ENCODE measurements at regions not wholly inside any gene's neighbourhood (a gene's known extent, or its start where the extent isn't known, plus 50 kb on each side); places are given as distances from the start of the nearest gene placed in this dataset.

GRCh38 chr6:8794420-8794819 lies 359.1 kb upstream of the SLC35B3 start:
- 84% methylated on average over 3 of the region's 3 CpGs for WGBS

More at GRCh38 chr6:8794420-8794819, 359.1 kb upstream of the SLC35B3 start:
- H3K4me3 ChIP-seq (ENCODE audit: low read depth in 1 of 3, low read length in 3 of 3), result no peak overlapping the region
- H3K27me3 ChIP-seq (ENCODE audit: control insufficient read depth in 4 of 4, insufficient read depth in 4 of 4, low read length in 3 of 4), result no peaks in the 10 kb centered on the region
- no peak overlapping the region for H3K27ac ChIP-seq (ENCODE audit: low read depth in 1 of 2, low read length in 2 of 2)
- no peaks in the 10 kb centered on the region for H3K9me3 ChIP-seq (ENCODE audit: control insufficient read depth in 4 of 4, low read length in 3 of 4)
- no peaks in the 10 kb centered on the region for H3K4me1 ChIP-seq (ENCODE audit: control insufficient read depth in 4 of 4, insufficient read depth in 4 of 4, low read length in 3 of 4)
- TF ChIP-seq TAF1 (conservative IDR thresholded peaks at IDR 0.05) (no peak), HNF4A (conservative IDR thresholded peaks at IDR 0.05) (no peak), REST (IDR thresholded peaks at IDR 0.05) (no peak), RAD21 (IDR thresholded peaks at IDR 0.05) (no peak), JUND (IDR thresholded peaks at IDR 0.05) (no peak), HNF4G (IDR thresholded peaks at IDR 0.05) (no peak), YY1 (IDR thresholded peaks at IDR 0.05) (no peak), FOXA1 (IDR thresholded peaks at IDR 0.05) (no peak), NR2F2 (IDR thresholded peaks at IDR 0.05) (no peak), RXRA (IDR thresholded peaks at IDR 0.05) (no peak), CTCF (IDR thresholded peaks at IDR 0.05; ENCODE audit: low read depth, low read length, missing input control) (no peak), GABPA (IDR thresholded peaks at IDR 0.05 in 1 of 2, conservative IDR thresholded peaks at IDR 0.05 in 1 of 2) (no peak), ZBTB33 (IDR thresholded peaks at IDR 0.05) (no peak), SP1 (IDR thresholded peaks at IDR 0.05) (no peak), ATF3 (IDR thresholded peaks at IDR 0.05) (no peak), EGR1 (IDR thresholded peaks at IDR 0.05; ENCODE audit: low read depth in 2 of 2) (no peak), FOXA2 (IDR thresholded peaks at IDR 0.05) (no peak), MAX (IDR thresholded peaks at IDR 0.05) (no peak)
- DNase-seq (ENCODE audit: low spot score), result no peak
- H3K36me3 ChIP-seq (ENCODE audit: control insufficient read depth in 4 of 4, insufficient read depth in 3 of 4, low read depth in 1 of 4, low read length in 3 of 4), result no peaks in the 10 kb centered on the region
- H3K9ac ChIP-seq (ENCODE audit: low read depth in 1 of 2, low read length in 2 of 2), result no peak overlapping the region

Data from liver (tissue), 8 donors.